DND-41 (cell line): ENCODE measurements at regions not wholly inside any gene's neighbourhood (a gene's known extent, or its start where the extent isn't known, plus 50 kb on each side); places are given as distances from the start of the nearest gene placed in this dataset.

Experiments
- ATAC-seq: fragments of 200-7000 bp; cut with Tn5 transposase; 3 replicates; pipeline ENCODE4 v1.9.1; 2021; ENCODE audit warnings: low read depth; ENCODE audit not compliant: insufficient read depth
- DNase-seq: peaks from one replicate; pipeline ENCODE4 v3.0.0-alpha.2; 2020
- H2AFZ ChIP-seq: 2 replicates; pipeline ENCODE4 v1.6.0; 2012; ENCODE audit warnings: low read depth, low read length
- H3K27ac ChIP-seq: 2 replicates; pipeline ENCODE4 v1.5.1; 2012; ENCODE audit warnings: low read length, inconsistent platforms
- H3K27me3 ChIP-seq: fragments of 200-600 bp; sonication (generic); 2 replicates; pipeline ENCODE4 v1.6.0; 2012; ENCODE audit warnings: low read length, mild to moderate bottlenecking, inconsistent platforms; ENCODE audit not compliant: insufficient read depth, poor library complexity
- H3K36me3 ChIP-seq: 2 replicates; pipeline ENCODE4 v1.5.1; 2012; ENCODE audit warnings: low read length, inconsistent platforms; ENCODE audit not compliant: insufficient read depth
- H3K4me1 ChIP-seq: 2 replicates; pipeline ENCODE4 v1.5.1; 2012; ENCODE audit warnings: mild to moderate bottlenecking, low read length; ENCODE audit not compliant: insufficient read depth
- H3K4me2 ChIP-seq: 2 replicates; pipeline ENCODE4 v1.6.0; 2012; ENCODE audit warnings: mild to moderate bottlenecking, moderate library complexity, low read length, inconsistent platforms; ENCODE audit not compliant: insufficient read depth
- H3K4me3 ChIP-seq, 2 experiments: fragments of 200-600 bp in 1 of 2; shearing (Covaris generic) in 1 of 2; 2 replicates each; pipeline ENCODE4 v1.5.1; 2012 to 2016; ENCODE audit warnings: inconsistent platforms in 2 of 2, low read length in 2 of 2, mild to moderate bottlenecking in 2 of 2, low read depth in 1 of 2, moderate library complexity in 1 of 2
- H3K79me2 ChIP-seq: 2 replicates; pipeline ENCODE4 v1.6.0; 2012; ENCODE audit warnings: low read length, inconsistent platforms; ENCODE audit not compliant: insufficient read depth
- H3K9ac ChIP-seq: 2 replicates; pipeline ENCODE4 v1.6.0; 2012; ENCODE audit warnings: low read depth, mild to moderate bottlenecking, inconsistent platforms, low read length, moderate library complexity
- H3K9me3 ChIP-seq: 2 replicates; pipeline ENCODE4 v1.5.1; 2012; ENCODE audit warnings: low read length, moderate library complexity, mild to moderate bottlenecking, inconsistent platforms; ENCODE audit not compliant: insufficient read depth, severe bottlenecking
- H4K20me1 ChIP-seq: 2 replicates; pipeline ENCODE4 v1.6.0; 2012; ENCODE audit warnings: low read length; ENCODE audit not compliant: insufficient read depth
- EZH2 ChIP-seq: IDR thresholded peaks from 3 replicates; pipeline ENCODE4 v1.6.1; 2012; ENCODE audit warnings: borderline replicate concordance, low read depth, mild to moderate bottlenecking, moderate library complexity, low read length, inconsistent platforms; ENCODE audit not compliant: severe bottlenecking
- TF ChIP-seq, protein P1 (sequence below): IDR thresholded peaks from 2 replicates; pipeline ENCODE4 v1.5.1; 2012; ENCODE audit warnings: borderline replicate concordance, low read length, moderate library complexity, mild to moderate bottlenecking; ENCODE audit not compliant: poor library complexity, severe bottlenecking; ENCODE audit errors: extremely low read depth

DNA sequence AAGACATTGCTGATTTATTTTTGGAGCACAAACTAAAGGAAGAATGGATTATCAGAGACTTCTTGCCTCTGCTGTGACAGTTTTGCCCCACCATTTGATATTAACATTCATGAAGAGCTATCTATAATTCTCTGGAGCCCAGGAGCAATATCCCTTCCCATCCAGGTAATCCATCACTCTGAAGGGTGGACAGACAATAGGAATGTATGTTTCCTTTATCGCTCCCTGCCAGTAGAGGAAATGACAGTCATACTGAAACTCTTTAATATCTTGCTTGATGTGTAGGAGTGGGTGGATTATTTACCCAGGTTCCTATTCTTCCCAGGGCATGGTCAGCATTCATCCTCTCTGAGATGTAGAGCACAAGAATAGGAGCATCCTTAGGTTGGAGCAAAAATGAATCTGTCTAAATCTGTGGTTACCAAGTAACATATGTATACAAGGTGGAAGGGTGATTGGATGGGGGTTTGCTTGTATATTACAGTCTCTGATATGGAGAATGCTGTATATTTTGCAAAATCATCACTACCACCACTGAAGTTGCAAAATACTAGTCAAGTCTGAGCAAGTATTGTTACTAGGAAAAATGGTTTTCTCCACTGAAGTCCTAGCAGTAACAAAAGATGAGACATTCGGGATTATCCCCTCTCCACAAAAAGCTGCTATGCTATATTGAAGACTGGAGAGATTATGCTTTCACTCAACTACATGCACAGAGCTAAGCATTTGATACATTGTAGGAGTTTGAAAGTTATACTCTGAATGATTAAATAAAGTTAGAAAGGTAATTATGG, 151.6 kb downstream of the CBLL2 start:
- Histone ChIP-seq H2AFZ (no peak overlapping the region), H3K27ac (no peak overlapping the region), H4K20me1 (no peaks in the 10 kb centered on the region), H3K36me3 (no peaks in the 10 kb centered on the region), H3K9ac (no peak overlapping the region), H3K79me2 (no peaks in the 10 kb centered on the region), H3K27me3 (no peaks in the 10 kb centered on the region), H3K9me3 (no peaks in the 10 kb centered on the region), H3K4me1 (no peaks in the 10 kb centered on the region), H3K4me3 (no peak overlapping the region), H3K4me2 (no peak overlapping the region)
- ATAC-seq (no peak), DNase-seq (no peak)
- TF ChIP-seq, protein P1, sequence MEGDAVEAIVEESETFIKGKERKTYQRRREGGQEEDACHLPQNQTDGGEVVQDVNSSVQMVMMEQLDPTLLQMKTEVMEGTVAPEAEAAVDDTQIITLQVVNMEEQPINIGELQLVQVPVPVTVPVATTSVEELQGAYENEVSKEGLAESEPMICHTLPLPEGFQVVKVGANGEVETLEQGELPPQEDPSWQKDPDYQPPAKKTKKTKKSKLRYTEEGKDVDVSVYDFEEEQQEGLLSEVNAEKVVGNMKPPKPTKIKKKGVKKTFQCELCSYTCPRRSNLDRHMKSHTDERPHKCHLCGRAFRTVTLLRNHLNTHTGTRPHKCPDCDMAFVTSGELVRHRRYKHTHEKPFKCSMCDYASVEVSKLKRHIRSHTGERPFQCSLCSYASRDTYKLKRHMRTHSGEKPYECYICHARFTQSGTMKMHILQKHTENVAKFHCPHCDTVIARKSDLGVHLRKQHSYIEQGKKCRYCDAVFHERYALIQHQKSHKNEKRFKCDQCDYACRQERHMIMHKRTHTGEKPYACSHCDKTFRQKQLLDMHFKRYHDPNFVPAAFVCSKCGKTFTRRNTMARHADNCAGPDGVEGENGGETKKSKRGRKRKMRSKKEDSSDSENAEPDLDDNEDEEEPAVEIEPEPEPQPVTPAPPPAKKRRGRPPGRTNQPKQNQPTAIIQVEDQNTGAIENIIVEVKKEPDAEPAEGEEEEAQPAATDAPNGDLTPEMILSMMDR: no peak
- no peak for TF ChIP-seq EZH2

DNA sequence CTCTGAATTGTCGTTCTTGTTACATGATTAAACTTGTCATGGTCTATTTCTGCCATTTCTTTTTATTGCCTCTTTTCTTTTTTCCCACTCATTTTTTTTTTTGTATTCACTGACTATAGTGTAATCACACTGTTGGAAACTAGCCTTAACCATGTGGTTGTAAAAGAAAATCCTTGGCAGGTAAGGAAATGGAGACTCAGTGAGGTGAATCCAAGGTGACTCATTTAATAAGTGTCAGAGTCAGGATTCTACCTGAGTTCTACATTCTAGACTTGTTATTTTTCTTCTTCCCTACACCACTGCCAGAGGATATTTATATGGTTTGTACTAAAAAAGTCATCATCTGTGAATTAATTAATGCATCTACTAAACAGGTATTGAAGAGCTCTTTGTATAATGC, 152.2 kb downstream of the CBLL2 start:
- Histone ChIP-seq H2AFZ (no peak overlapping the region), H3K27me3 (no peaks in the 10 kb centered on the region), H3K4me1 (no peaks in the 10 kb centered on the region), H3K4me2 (no peak overlapping the region), H3K4me3 (no peak overlapping the region), H3K36me3 (no peaks in the 10 kb centered on the region), H3K9ac (no peak overlapping the region), H3K27ac (no peak overlapping the region), H3K9me3 (no peaks in the 10 kb centered on the region), H3K79me2 (no peaks in the 10 kb centered on the region), H4K20me1 (no peaks in the 10 kb centered on the region)
- no peak for DNase-seq
- TF ChIP-seq, protein P1: no peak
- no peak for TF ChIP-seq EZH2
- ATAC-seq: no peak

DNA sequence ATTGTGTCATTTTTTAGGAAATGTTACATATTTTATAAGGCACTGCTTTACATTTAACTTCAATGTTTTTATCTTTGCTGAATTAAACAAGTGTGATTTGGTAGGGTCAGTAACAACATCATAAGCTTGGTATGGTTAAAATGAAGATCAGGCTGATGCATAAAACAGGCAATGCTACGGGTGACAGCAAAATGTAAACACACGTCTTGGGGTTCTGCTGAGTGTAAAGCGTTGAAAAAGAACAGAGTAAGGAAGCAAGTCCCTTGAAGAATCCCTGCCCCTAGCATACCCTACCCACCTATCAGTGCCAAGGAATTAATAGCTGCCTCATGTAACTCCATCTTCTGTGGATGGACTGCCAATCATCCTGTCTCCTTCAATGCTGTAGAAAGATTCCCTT, 157.0 kb downstream of the CBLL2 start:
- H3K79me2 ChIP-seq: no peaks in the 10 kb centered on the region
- ATAC-seq: no peak
- no peak overlapping the region for H2AFZ ChIP-seq
- H3K36me3 ChIP-seq: no peaks in the 10 kb centered on the region
- no peak for DNase-seq
- no peaks in the 10 kb centered on the region for H3K27me3 ChIP-seq
- H3K9me3 ChIP-seq: no peaks in the 10 kb centered on the region
- no peak overlapping the region for H3K4me3 ChIP-seq
- no peak overlapping the region for H3K9ac ChIP-seq
- TF ChIP-seq, protein P1: no peak
- no peak for TF ChIP-seq EZH2
- no peaks in the 10 kb centered on the region for H4K20me1 ChIP-seq
- no peaks in the 10 kb centered on the region for H3K4me1 ChIP-seq
- H3K4me2 ChIP-seq: no peak overlapping the region
- no peak overlapping the region for H3K27ac ChIP-seq

DNA sequence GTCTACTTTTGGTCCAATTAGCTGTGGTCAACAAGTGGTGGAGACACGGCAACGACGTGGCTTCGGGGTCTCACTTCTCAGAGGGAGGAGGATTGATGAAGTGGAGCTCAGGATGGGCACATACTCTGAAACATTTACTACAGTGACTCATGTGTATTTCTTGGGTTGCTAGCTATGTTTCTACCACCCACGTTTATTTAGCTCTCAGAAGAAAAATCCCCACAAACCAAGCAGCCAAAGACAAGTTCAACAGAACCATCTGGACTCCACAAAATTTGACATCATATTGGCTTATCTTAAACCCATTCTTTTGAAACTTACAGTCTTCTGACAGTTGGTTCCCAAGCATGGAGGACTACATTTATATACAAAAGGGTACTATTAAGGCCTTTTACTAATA, 158.0 kb downstream of the CBLL2 start:
- ATAC-seq (no peak), DNase-seq (no peak)
- Histone ChIP-seq H3K36me3 (no peaks in the 10 kb centered on the region), H3K4me2 (no peak overlapping the region), H3K4me1 (no peaks in the 10 kb centered on the region), H3K4me3 (no peak overlapping the region), H2AFZ (no peak overlapping the region), H3K9ac (no peak overlapping the region), H3K79me2 (no peaks in the 10 kb centered on the region), H3K27ac (no peak overlapping the region), H3K27me3 (no peaks in the 10 kb centered on the region), H4K20me1 (no peaks in the 10 kb centered on the region), H3K9me3 (no peaks in the 10 kb centered on the region)
- TF ChIP-seq, protein P1: no peak
- TF ChIP-seq EZH2: no peak
